ENCODE measurements at regions not wholly inside any gene's neighbourhood (a gene's known extent, or its start where the extent isn't known, plus 50 kb on each side); places are given as distances from the start of the nearest gene placed in this dataset.

DNA sequence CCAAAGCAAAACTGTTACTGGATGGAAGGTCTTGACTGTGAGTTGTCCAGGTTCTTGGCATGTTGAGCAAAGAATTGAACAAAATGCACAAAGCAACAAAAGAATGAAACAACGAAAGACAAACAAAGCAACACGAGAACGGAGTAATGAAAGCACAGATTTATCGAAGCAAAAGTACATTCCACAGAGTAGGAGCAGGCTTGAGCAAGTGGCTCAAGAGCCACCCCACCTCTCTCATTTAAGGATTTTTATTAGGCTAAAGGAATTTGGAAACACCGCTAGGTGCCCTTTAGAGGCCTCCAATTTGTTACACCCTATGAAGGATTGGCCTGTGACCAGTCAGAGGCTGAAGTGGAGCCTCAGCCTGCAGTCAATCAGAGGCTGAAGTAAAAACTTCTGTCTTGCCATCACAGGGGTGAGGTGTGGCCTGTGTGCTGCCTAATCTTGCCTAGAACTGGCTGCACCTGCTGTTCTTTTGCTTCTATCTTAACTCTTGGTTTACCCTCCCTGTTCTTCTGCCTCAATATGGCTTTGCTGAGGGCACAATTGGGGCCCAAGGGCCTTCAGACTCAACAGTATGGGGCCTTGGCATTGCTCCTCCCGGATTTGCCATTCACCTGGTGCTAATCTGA, 59.4 kb upstream of the FTH1 start:
- TF ChIP-seq, protein P1, sequence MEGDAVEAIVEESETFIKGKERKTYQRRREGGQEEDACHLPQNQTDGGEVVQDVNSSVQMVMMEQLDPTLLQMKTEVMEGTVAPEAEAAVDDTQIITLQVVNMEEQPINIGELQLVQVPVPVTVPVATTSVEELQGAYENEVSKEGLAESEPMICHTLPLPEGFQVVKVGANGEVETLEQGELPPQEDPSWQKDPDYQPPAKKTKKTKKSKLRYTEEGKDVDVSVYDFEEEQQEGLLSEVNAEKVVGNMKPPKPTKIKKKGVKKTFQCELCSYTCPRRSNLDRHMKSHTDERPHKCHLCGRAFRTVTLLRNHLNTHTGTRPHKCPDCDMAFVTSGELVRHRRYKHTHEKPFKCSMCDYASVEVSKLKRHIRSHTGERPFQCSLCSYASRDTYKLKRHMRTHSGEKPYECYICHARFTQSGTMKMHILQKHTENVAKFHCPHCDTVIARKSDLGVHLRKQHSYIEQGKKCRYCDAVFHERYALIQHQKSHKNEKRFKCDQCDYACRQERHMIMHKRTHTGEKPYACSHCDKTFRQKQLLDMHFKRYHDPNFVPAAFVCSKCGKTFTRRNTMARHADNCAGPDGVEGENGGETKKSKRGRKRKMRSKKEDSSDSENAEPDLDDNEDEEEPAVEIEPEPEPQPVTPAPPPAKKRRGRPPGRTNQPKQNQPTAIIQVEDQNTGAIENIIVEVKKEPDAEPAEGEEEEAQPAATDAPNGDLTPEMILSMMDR (IDR thresholded peaks at IDR 0.05; ENCODE audit: low read depth, low read length, missing input control) = no peak
- TF ChIP-seq TAF1 (conservative IDR thresholded peaks at IDR 0.05) = no peak
- TF ChIP-seq, protein P2, sequence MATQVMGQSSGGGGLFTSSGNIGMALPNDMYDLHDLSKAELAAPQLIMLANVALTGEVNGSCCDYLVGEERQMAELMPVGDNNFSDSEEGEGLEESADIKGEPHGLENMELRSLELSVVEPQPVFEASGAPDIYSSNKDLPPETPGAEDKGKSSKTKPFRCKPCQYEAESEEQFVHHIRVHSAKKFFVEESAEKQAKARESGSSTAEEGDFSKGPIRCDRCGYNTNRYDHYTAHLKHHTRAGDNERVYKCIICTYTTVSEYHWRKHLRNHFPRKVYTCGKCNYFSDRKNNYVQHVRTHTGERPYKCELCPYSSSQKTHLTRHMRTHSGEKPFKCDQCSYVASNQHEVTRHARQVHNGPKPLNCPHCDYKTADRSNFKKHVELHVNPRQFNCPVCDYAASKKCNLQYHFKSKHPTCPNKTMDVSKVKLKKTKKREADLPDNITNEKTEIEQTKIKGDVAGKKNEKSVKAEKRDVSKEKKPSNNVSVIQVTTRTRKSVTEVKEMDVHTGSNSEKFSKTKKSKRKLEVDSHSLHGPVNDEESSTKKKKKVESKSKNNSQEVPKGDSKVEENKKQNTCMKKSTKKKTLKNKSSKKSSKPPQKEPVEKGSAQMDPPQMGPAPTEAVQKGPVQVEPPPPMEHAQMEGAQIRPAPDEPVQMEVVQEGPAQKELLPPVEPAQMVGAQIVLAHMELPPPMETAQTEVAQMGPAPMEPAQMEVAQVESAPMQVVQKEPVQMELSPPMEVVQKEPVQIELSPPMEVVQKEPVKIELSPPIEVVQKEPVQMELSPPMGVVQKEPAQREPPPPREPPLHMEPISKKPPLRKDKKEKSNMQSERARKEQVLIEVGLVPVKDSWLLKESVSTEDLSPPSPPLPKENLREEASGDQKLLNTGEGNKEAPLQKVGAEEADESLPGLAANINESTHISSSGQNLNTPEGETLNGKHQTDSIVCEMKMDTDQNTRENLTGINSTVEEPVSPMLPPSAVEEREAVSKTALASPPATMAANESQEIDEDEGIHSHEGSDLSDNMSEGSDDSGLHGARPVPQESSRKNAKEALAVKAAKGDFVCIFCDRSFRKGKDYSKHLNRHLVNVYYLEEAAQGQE (IDR thresholded peaks at IDR 0.05) = no peak
- TF ChIP-seq, protein P3, sequence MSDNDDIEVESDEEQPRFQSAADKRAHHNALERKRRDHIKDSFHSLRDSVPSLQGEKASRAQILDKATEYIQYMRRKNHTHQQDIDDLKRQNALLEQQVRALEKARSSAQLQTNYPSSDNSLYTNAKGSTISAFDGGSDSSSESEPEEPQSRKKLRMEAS (IDR thresholded peaks at IDR 0.05) = no peak

Data from liver (tissue), 3 donors.